ENCODE measurements at regions not wholly inside any gene's neighbourhood (a gene's known extent, or its start where the extent isn't known, plus 50 kb on each side); places are given as distances from the start of the nearest gene placed in this dataset.

GRCh38 chr5:91955610-91956009 lies 572.5 kb upstream of the ARRDC3 start (continued):
- TF ChIP-seq, protein P1, sequence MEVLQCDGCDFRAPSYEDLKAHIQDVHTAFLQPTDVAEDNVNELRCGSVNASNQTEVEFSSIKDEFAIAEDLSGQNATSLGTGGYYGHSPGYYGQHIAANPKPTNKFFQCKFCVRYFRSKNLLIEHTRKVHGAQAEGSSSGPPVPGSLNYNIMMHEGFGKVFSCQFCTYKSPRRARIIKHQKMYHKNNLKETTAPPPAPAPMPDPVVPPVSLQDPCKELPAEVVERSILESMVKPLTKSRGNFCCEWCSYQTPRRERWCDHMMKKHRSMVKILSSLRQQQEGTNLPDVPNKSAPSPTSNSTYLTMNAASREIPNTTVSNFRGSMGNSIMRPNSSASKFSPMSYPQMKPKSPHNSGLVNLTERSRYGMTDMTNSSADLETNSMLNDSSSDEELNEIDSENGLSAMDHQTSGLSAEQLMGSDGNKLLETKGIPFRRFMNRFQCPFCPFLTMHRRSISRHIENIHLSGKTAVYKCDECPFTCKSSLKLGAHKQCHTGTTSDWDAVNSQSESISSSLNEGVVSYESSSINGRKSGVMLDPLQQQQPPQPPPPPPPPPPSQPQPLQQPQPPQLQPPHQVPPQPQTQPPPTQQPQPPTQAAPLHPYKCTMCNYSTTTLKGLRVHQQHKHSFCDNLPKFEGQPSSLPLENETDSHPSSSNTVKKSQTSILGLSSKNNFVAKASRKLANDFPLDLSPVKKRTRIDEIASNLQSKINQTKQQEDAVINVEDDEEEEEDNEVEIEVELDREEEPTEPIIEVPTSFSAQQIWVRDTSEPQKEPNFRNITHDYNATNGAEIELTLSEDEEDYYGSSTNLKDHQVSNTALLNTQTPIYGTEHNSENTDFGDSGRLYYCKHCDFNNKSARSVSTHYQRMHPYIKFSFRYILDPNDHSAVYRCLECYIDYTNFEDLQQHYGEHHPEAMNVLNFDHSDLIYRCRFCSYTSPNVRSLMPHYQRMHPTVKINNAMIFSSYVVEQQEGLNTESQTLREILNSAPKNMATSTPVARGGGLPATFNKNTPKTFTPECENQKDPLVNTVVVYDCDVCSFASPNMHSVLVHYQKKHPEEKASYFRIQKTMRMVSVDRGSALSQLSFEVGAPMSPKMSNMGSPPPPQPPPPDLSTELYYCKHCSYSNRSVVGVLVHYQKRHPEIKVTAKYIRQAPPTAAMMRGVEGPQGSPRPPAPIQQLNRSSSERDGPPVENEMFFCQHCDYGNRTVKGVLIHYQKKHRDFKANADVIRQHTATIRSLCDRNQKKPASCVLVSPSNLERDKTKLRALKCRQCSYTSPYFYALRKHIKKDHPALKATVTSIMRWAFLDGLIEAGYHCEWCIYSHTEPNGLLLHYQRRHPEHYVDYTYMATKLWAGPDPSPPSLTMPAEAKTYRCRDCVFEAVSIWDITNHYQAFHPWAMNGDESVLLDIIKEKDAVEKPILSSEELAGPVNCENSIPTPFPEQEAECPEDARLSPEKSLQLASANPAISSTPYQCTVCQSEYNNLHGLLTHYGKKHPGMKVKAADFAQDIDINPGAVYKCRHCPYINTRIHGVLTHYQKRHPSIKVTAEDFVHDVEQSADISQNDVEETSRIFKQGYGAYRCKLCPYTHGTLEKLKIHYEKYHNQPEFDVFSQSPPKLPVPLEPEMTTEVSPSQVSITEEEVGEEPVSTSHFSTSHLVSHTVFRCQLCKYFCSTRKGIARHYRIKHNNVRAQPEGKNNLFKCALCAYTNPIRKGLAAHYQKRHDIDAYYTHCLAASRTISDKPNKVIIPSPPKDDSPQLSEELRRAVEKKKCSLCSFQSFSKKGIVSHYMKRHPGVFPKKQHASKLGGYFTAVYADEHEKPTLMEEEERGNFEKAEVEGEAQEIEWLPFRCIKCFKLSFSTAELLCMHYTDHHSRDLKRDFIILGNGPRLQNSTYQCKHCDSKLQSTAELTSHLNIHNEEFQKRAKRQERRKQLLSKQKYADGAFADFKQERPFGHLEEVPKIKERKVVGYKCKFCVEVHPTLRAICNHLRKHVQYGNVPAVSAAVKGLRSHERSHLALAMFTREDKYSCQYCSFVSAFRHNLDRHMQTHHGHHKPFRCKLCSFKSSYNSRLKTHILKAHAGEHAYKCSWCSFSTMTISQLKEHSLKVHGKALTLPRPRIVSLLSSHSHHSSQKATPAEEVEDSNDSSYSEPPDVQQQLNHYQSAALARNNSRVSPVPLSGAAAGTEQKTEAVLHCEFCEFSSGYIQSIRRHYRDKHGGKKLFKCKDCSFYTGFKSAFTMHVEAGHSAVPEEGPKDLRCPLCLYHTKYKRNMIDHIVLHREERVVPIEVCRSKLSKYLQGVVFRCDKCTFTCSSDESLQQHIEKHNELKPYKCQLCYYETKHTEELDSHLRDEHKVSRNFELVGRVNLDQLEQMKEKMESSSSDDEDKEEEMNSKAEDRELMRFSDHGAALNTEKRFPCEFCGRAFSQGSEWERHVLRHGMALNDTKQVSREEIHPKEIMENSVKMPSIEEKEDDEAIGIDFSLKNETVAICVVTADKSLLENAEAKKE (CRISPR knock-in tag; IDR thresholded peaks at IDR 0.05), result no peak
- no peak for TF ChIP-seq POLR2AphosphoS5 (IDR thresholded peaks at IDR 0.05; ENCODE audit: low read depth)

GRCh38 chr5:91954136-91954535 lies 571.0 kb upstream of the ARRDC3 start:
- Histone ChIP-seq H3K4me1 (ENCODE audit: insufficient read depth) (no peaks in the 10 kb centered on the region), H3K36me3 (ENCODE audit: insufficient read depth) (no peaks in the 10 kb centered on the region), H4K20me1 (replicated peaks; ENCODE audit: insufficient read depth) (no peaks in the 10 kb centered on the region), H3K4me3 (no peak overlapping the region), H3F3A (replicated peaks; ENCODE audit: low read depth) (no peaks in the 10 kb centered on the region), H3K4me2 (no peak overlapping the region), H3K27ac (ENCODE audit: low read depth) (no peak overlapping the region), H3K9me2 (ENCODE audit: insufficient read depth) (no peaks in the 10 kb centered on the region), H3K27me3 (ENCODE audit: insufficient read depth) (no peaks in the 10 kb centered on the region), H3K79me2 (replicated peaks; ENCODE audit: insufficient read depth) (no peaks in the 10 kb centered on the region), H2AFZ (no peak overlapping the region)
- Mint-ChIP-seq H3K4me1 (peaks cover 10% of the 10 kb centered on the region; the same call in 2 of the 3 replicates), H3K27me3 (ENCODE audit: insufficient read depth, low read depth, poor library complexity) (no peaks in the 10 kb centered on the region), H3K4me3 (no peak overlapping the region), H3K36me3 (ENCODE audit: low read depth) (no peaks in the 10 kb centered on the region), H3K27ac (no peak overlapping the region), H3K9me3 (no peaks in the 10 kb centered on the region)
- DNase-seq (ENCODE audit: low spot score) (no peak), ATAC-seq (no peak)
- TF ChIP-seq ZNF331 (CRISPR knock-in tag; IDR thresholded peaks at IDR 0.05; ENCODE audit: low read depth) (no peak), ETS1 (IDR thresholded peaks at IDR 0.05) (no peak), POLR2AphosphoS5 (IDR thresholded peaks at IDR 0.05; ENCODE audit: low read depth) (no peak), EZH2 (IDR thresholded peaks at IDR 0.05; ENCODE audit: low read depth, unreplicated experiment) (no peak), EZH2phosphoT487 (IDR thresholded peaks at IDR 0.05; ENCODE audit: unreplicated experiment) (no peak), ZNF114 (CRISPR knock-in tag; IDR thresholded peaks at IDR 0.05) (no peak)
- TF ChIP-seq, protein P1 (CRISPR knock-in tag; IDR thresholded peaks at IDR 0.05), result no peak

Data from GM23338 (cell line).